GM21526 (cell line): ENCODE measurements at regions not wholly inside any gene's neighbourhood (a gene's known extent, or its start where the extent isn't known, plus 50 kb on each side); places are given as distances from the start of the nearest gene placed in this dataset.

Experiments used
- ATAC-seq: cut with Tn5 transposase; IDR thresholded peaks from one replicate; pipeline ENCODE4 v1.9.1; 2021; ENCODE audit warnings: moderate library complexity; ENCODE audit not compliant: unreplicated experiment, low FRiP score

DNA sequence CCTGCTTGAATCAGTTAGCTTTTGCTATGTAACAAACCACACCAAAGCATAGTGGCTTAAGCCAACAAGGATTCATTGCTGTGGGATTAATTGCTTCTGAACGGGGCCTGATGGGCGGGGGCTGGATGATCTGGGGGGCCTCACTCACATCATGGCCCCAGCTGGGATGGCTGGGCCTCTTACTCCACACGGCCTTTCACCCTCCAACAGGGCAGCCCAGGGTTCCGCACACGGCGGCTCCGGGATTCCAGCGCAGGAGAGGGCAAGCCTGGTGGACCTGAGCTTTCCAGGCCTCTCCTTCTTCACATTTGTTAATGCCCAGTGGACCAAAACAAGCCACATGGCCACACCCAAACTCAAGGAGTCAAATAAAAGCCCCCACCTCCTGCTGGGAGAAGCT, 86.3 kb upstream of the PHLPP1 start:
- no peak for ATAC-seq

DNA sequence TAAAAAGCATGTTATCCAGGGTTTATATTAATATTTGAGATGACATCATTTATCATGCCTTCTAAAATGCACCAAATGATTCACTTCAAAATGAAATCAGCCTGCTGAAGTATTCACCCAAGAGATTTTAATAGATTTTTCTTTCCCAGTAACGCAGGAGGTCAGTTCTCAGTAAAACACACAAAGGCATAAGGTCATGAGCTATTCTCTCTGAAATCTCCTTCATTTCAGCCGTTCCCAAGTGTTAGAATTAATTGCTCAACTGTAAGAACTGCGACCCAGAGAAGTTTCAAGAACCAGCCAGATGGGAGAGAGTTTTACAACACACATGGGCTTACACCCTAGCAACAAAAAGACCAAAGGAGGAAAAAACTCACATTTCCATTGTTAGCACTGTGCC, 84.2 kb upstream of the PHLPP1 start:
- no peak for ATAC-seq

DNA sequence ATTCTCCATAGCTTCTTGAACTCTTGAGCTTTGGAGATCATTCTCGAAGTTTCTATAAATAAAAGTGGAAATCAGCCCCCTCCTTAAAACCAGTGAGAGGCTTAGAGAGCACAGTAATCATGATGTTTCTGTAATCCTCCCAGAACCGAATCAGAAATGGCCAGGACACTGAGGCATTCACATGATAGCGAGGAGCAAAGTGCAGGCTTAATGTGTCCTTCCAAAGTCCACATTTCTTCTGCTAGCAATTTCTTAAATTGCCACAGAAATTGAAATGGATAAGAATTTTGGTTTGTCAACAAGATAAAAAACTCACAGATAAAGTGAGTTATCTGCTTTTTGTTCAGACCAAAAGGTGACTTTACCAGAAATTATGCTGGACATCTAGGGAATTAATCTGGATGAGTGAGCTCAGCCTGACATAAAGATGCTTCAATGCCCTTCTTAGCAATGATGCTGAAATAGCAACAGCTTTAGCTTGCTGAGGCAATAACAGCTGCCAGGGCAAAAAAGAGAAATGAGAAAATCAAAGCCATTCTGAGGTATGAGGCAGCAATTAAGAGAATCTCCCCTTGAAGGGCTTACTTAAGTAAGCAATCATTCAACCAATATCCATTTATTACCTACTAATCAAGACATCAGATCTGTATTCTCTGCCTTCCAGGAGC, 82.4 kb upstream of the PHLPP1 start:
- ATAC-seq = no peak

DNA sequence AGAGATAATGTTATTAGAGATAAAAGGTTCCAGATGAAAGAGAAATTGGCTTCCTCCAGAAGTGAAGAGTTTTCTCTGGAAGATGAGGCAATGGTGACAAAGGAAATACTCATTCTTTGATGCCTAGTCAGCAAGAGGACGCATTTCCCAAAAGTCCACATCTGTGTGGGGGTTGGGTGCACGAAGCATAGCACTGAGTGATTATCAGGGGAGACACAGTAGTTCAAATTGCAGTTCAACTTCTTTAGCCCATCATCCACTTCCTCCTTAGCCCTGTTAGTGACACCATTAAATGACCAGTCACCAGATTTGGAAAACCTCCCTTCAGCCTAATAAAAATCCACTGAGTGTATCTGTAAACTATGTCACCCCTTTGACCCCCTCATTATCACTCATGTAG, 80.9 kb upstream of the PHLPP1 start:
- no peak for ATAC-seq

DNA sequence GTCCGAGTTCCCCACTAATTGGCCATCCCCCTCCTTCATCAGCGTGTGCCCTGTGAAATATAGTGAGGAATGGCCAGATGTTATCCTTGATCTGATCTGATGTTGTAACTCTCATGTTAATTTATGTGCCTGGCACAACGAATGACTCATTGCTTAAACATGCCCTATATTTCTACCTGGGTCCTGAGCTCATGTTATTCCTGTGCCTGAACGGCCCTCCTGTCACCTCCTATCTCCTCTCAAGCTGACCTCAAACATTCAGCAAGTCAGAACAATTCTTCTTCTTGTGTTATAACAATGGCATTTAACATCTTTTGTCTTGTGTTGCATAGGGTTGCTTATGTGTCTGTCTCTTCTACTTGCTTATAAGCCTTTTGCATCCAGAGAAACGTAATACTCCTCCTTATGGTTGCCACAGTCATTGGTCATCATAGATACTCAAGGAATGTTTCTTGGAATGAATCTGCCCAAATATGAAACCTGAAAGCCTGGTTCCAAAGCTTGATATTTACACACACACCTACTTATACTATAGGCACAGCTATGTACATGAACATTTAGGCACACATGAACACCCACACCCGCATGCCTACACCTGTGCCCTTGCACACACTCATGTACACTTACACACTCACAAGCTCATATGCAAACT, 80.2 kb upstream of the PHLPP1 start:
- no peak for ATAC-seq

DNA sequence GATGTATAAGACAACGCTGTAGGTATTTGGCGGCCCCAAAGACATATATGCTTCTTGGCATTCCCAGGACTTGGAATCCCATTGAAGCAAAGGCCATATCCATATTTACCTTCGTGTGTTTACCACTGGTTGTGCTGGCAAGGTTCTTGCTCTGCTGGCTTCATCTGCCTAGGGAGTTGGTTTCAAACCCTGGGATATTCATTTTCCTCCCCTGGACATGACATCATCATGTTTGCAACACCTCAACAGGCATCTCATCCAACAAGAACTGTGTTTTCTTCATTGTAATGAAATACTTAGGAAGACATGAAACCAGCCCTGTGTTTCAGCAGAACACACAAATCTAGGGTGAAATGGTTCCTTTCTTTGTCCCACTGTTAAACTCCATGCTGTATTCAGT, 77.9 kb upstream of the PHLPP1 start:
- no peak for ATAC-seq

DNA sequence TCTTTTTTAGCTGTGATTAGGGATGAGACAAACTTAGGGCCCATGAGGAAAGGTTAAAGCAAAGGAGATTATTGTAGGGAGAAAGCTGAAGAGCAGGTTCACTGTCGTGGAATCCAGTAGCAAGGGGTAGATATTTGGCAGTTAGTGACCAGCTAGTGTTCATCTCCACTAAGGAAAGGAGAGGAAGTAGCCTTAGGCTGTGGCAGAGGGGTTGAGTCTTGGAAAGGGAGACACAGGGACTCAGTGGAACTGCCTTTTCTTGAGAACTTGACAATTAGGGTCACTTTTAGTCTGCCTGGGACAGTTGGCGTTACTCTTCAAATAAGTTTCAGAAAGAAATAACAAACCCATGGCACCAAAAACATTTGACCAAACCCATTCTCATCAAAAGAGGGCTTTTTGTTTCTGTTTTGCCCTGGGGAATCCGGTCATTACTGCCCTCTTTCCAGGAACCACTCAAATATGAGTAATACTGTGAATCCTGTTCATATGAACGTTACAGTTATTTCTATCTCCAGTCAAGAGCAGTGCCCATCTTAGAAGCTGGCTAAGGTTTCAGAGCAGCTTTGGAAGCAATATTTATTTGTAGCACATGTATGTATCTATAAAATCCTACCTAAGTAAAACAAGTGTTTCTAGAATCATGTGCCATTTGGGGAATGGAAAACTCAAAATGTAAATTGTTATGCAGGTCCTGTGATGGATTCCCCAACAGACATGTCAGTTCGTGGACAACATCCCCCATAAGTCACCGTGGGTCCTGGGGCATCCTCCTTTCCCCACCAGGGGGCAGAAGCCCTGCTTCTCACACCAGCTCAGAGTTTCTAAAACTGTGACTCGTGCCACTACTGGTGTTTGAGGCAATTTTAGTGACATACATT, 77.3 kb upstream of the PHLPP1 start:
- peak; percentile 65 for ATAC-seq

DNA sequence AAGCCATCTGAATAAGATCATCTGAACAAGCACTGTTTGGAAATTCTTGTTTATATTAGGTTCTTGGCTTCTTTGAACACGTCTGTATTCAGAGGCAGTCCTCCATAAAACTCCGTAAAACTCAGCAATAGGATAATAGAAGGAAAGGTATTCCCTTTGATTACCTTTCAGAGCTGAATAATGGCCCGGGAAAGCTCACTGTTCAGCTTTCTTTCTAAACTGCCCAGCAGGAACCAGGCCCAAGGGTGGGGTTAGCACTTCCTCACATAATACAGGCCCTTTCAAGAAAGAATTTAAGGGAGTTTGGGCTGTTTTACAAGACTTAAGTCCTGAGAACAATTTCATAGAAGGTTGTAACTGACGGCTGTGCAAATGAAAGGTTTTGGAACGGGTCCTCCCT, 72.2 kb upstream of the PHLPP1 start:
- ATAC-seq = no peak

DNA sequence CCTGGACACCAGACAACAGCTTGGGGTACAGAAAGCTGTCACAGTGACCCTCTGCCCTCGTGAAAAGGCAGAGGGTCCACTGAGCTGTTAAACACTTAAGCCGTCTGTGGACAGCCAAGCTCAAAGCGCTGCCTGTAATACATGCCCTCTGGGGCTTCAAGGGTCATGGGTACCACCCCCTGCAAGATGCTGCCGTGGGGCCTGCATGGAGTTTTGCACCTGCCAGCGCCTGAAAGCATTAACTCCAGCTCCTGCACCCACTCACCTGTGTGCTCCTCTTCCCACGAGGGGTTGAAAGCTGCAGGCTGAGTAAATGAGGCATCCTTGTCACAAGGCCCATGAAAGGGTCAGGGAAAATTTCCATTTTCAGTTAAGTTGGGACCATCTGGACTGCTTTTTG, 70.6 kb upstream of the PHLPP1 start:
- ATAC-seq = no peak

DNA sequence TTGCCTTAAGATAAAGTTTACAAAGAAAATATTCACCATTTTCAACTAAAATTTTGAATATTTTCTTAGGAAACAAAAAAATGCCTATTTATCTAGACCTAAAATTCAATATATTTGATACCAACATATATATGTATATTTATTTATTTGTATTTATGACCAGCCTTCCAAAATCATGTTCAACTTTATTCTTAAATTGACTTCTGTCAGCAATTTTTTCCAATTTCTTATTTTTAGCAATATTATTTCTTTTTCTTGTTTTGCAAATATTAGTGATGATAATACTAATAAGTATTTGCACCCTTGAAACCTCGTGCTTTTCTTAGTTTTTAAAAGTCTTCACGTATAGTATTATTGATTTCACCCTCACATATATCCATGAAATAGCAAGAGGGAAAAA, 68.2 kb upstream of the PHLPP1 start:
- ATAC-seq = no peak

DNA sequence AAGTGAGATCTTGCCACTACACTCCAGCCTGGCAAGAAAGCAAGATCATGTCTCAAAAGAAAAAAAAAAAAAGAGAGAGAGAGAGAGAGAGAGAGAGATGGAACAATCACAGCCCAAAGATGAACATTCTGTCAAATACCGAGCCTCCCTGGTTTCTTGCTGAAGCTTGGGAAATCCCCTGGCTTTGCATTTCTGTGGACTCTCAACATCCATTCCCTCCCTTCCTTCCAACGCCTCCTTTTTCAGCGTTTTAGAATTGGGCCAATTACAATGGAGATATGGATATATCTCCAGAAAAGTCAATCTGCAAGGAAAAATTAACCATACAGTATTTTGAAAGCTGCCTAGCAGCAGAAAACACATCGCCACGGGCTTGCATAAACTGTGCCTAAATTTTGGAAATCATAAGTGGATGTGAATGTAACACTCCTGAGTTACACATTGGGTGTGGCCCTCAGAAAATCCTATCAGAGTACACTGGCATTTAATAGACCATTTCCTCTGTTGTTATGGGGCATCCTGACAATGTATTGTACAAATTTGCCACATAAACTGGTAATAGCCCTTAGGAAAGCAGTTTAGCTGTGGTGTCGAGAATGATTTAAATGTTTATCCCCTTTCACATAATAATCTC, 67.2 kb upstream of the PHLPP1 start:
- ATAC-seq = no peak

DNA sequence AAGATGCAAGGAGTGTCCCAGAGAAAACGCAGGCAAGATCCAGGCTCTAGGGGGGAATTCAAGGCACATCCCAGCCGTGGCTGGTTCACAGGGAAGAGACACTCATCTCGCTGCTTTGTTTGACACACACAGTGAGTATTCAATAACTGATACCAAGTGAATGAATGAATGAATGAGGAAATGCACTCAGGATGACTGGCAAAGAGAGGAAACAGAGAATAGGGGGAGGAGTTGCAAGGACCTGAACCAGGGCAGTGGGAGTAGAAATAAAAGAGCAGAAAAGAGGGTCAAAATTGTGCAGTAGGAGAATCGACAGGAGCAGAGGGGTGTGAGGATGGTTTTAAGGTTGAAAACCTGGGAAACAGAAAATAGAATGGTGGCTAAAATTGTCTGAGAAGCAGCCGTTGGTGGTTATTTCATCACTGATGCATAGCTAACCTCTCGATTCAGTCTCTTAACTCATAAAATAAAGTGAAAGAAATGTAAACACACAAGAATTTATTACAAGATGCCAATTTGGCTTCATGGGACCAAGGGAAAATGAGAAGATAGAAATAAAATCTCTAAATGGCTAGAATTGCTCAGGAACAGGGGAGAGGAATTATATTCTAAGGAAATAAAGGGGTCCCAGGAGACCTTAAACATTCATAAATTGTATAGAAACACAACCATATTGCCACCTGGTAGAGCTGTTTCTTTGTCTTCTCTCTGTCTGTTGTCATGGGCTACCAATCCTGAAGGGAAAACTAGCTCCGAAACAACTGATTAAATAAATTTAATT, 63.9 kb upstream of the PHLPP1 start:
- ATAC-seq = peak; percentile 38

DNA sequence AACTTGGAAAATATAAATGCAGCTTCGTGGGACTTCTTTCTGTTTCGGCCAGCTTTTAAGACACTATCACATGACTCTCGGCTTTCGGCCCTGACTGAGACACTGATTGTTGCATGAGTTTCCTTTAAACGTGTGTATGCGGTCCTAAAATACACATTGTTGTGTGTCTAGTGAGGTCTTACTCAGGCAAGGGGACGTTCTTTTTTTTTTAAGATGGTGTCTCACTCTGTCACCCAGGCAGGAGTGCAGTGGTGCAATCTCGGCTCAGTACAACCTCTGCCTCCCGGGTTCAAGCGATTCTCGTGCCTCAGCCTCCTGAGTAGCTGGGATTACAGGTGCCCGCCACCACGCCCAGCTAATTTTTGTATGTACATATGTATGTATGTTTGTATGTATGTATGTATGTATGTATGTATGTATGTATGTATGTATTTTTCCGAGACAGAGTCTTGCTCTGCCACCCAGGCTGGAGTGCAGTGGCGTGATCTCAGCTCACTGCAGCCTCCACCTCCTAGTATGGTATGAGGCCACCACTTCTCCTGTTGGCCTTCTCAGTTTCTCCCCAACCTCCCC, 63.2 kb upstream of the PHLPP1 start:
- peak; percentile 63 for ATAC-seq

DNA sequence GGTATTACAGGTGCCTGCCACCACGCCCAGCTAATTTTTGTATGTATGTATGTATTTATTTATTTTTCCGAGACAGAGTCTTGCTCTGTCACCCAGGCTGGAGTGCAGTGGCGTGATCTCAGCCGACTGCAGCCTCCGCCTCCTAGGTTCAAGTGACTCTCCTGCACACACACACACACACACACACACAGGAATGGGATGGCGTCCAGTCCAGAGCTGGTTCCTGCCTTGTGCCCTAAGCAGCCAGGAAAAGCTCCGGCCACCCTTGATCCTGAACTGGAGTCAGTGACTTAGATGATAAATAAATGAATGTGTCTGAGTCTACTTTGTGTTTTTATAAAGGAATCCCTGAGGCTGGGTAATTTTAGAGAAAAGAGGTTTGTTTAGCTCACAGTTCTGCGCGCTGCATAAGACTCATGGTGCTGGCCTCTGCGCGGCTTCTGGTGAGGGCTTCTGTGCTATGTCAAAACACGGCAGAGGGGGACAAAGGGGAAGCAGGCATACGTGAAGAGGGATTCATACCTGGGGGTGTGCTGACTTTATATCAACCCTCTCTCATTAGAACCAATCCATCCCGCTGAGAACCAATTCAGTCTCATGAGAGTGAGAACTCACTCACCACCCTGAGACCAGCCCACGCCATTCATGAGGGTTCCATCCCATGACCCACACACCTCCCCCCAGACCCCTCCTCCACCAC, 59.7 kb upstream of the PHLPP1 start:
- ATAC-seq = no peak

DNA sequence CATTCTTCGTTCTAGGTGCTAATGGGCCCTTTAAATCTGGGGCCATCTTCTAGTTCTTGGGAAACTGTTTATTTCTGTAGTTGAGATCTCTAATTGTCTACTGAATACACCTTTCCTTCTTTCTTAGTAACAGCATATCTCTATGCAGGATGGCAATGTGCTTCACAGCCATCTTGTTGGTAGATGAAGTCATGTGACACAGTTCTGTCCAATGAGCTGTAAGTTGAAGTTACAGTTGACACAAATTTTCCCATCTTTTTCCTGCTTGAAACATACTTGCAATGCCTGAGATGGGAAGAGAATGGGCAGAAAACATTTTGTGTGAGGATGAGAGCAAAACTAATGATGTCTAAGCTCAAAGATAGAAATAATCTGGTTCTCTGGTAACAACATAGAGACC, 57.3 kb upstream of the PHLPP1 start:
- ATAC-seq = no peak

DNA sequence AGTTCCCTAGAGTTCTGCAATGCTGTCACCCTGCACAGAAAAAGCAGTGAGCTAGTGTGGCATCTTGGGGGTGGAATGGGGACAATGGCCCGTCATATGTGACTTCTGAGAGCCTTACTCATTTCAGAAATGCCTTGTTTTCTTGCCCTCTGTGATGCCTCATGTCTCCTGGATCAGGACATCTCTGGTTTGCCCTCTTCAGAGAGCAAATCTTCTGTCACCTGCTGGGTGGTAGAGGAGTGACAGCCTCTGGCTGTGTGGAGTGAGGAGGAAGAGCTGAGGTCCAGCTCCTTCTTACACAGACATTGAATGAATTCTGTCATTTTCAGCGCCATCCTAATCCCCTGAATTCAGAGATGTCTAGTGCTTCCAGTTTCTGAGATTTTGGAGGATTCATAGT, 55.6 kb upstream of the PHLPP1 start:
- no peak for ATAC-seq

DNA sequence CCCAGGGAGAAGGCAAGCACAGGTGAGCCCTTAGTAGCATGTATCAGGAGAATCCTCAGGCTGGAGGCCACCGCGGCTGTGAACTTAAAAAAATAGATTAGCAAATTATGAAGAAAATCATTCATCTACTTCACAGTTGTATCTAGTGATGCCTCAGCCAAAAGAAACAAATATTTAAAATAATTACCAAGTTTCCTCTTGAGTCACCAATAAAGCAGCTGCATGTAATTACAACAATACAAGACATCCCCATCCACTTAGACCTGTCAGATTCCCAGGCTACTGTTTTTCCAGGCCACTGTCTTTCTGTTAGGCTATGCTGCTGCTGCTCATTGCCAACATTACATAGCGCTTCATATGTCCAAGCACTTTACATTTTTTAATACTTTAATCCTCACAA, 54.6 kb upstream of the PHLPP1 start:
- no peak for ATAC-seq

DNA sequence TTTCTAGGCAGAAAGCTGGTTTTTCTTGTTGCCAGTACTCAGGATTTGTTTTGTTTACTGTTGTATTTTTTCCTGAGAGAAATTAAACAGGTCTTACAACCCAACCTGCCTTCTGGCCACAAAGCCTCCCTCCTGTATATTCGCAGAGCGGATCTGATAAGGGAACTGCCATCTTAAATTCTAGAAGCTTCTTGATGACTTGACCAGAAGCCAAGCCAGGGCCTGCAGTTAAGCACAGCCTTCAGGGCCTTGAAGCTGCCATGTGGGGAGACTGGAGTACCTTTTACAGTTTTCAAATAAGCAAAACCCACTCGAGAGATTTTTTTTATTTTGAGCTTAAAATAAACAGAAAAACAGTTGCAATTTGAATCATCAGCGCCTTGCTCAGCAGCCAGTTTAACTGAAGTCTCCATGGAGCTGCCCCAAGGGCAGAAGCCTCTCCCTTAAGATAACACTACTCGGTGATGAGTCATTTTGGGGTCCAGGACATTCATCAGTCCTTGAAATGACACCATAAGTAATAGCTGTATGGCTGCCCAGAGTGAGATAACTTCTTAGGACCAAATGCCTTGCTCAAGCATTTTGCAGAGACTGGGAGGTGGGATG, 51.5 kb upstream of the PHLPP1 start:
- ATAC-seq = peak; percentile 90

DNA sequence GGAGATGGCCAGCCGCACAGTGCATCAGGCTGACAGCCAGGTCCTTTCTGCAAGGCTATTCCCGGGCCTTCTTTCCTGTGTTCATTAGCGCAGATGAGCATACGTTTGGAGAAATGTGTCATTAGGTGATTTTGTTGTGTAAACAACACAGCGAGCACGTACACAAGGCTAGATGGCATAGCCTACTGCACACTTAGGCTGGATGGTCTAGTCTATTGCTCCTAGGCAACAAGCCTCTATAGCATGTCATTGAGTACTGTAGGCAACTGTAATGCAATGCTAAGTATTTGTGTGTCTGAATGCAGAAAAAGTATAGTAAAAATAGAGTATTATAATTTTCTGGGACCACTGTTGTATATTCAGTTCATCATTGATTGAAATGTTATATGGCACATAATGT, 50.9 kb upstream of the PHLPP1 start:
- ATAC-seq = no peak
